ENCODE measurements at regions not wholly inside any gene's neighbourhood (a gene's known extent, or its start where the extent isn't known, plus 50 kb on each side); places are given as distances from the start of the nearest gene placed in this dataset.

DNA sequence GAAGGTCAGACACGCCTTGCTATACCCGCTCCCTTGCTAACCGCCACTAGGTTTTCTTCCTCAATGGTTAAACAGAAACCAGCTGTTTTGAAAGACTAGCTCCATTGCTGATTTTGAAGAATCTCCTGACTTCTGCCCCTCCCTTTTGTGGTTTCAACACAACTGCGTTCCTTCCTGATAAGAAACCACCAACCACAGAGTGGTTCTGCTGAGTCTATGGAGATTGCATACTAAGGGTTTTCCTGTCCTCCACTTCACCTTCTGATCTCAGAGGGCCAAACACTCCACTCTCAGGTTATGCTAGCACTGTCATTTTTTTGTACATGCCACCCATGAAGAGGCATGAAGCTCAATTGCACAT lies 207.9 kb downstream of the MYLK4 start:
- H4K12ac ChIP-seq (ENCODE audit: low read depth, low read length), result no peak overlapping the region
- no peak overlapping the region for H3K23ac ChIP-seq (ENCODE audit: low read length)
- no peak overlapping the region for H2BK120ac ChIP-seq (ENCODE audit: insufficient read depth, low read length, poor library complexity)
- no peak overlapping the region for H4K8ac ChIP-seq (ENCODE audit: low read depth, low read length)
- no peak overlapping the region for H3K27ac ChIP-seq (ENCODE audit: low read depth, low read length)
- H3K4ac ChIP-seq (ENCODE audit: low read depth, low read length), result no peak overlapping the region
- DNase-seq, result peak; percentile 79 to 90
- no peaks in the 10 kb centered on the region for H3K79me1 ChIP-seq (ENCODE audit: low read length)
- no peak overlapping the region for H3K4me3 ChIP-seq (ENCODE audit: low read depth, low read length)
- H2AK5ac ChIP-seq (ENCODE audit: low read length), result no peak overlapping the region
- no peaks in the 10 kb centered on the region for H3K36me3 ChIP-seq (ENCODE audit: control insufficient read depth in 1 of 2, insufficient read depth in 2 of 2, low read length in 2 of 2)
- H2AFZ ChIP-seq (ENCODE audit: insufficient read depth, low read length, poor library complexity), result no peak overlapping the region
- H3K27me3 ChIP-seq (ENCODE audit: insufficient read depth, low read length), result no peaks in the 10 kb centered on the region
- no peak overlapping the region for H3K14ac ChIP-seq (ENCODE audit: low read length)
- H4K91ac ChIP-seq (ENCODE audit: low read depth, low read length), result no peak overlapping the region
- no peak overlapping the region for H3K4me2 ChIP-seq (ENCODE audit: low read length)
- no peak overlapping the region for H3K9ac ChIP-seq (ENCODE audit: low read length)
- peaks cover 4% of the 10 kb centered on the region for H3K9me3 ChIP-seq (ENCODE audit: insufficient read depth, low read depth, low read length)
- H2BK5ac ChIP-seq (ENCODE audit: low read depth, low read length, poor library complexity), result no peak overlapping the region
- no peak overlapping the region for H2BK12ac ChIP-seq (ENCODE audit: low read length)
- peaks cover 4 to 6% of the 10 kb centered on the region in 2 experiments for H3K4me1 ChIP-seq (ENCODE audit: control insufficient read depth in 1 of 2, insufficient read depth in 2 of 2, low read length in 2 of 2)
- WGBS (ENCODE audit: extremely low coverage, insufficient coverage, insufficient read length), result no CpG with 5 or more reads among the region's 4 CpGs
- no peaks in the 10 kb centered on the region for H3K79me2 ChIP-seq (ENCODE audit: control insufficient read depth, insufficient read depth, low read length, poor library complexity)
- H3K18ac ChIP-seq (ENCODE audit: low read length), result no peak overlapping the region

- H3K27ac ChIP-seq (ENCODE audit: low read depth, low read length), result no peak overlapping the region
- H3K14ac ChIP-seq (ENCODE audit: low read length), result no peak overlapping the region
- H3K79me1 ChIP-seq (ENCODE audit: low read length), result no peaks in the 10 kb centered on the region
- H3K18ac ChIP-seq (ENCODE audit: low read length), result no peak overlapping the region
- H4K8ac ChIP-seq (ENCODE audit: low read depth, low read length), result no peak overlapping the region
- no peaks in the 10 kb centered on the region for H3K27me3 ChIP-seq (ENCODE audit: insufficient read depth, low read length)
- H3K9ac ChIP-seq (ENCODE audit: low read length), result no peak overlapping the region
- H3K4me2 ChIP-seq (ENCODE audit: low read length), result no peak overlapping the region
- no peak overlapping the region for H4K12ac ChIP-seq (ENCODE audit: low read depth, low read length)
- H3K23ac ChIP-seq (ENCODE audit: low read length), result no peak overlapping the region
- peak in 1 of 2 donors; percentile 45 for DNase-seq
- H2BK5ac ChIP-seq (ENCODE audit: low read depth, low read length, poor library complexity), result no peak overlapping the region
- no peaks in the 10 kb centered on the region for H3K79me2 ChIP-seq (ENCODE audit: control insufficient read depth, insufficient read depth, low read length, poor library complexity)
- H2AK5ac ChIP-seq (ENCODE audit: low read length), result no peak overlapping the region
- H2AFZ ChIP-seq (ENCODE audit: insufficient read depth, low read length, poor library complexity), result no peak overlapping the region
- H3K4ac ChIP-seq (ENCODE audit: low read depth, low read length), result no peak overlapping the region
- H4K91ac ChIP-seq (ENCODE audit: low read depth, low read length), result no peak overlapping the region
- H2BK12ac ChIP-seq (ENCODE audit: low read length), result no peak overlapping the region
- no peak overlapping the region for H2BK120ac ChIP-seq (ENCODE audit: insufficient read depth, low read length, poor library complexity)
- H3K36me3 ChIP-seq (ENCODE audit: control insufficient read depth in 1 of 2, insufficient read depth in 2 of 2, low read length in 2 of 2), result no peaks in the 10 kb centered on the region
- no CpG with 5 or more reads among the region's 8 CpGs for WGBS (ENCODE audit: extremely low coverage, insufficient coverage, insufficient read length)
- H3K4me1 ChIP-seq (ENCODE audit: control insufficient read depth in 1 of 2, insufficient read depth in 2 of 2, low read length in 2 of 2), result peaks cover 4 to 6% of the 10 kb centered on the region in 2 experiments
- no peak overlapping the region for H3K4me3 ChIP-seq (ENCODE audit: low read depth, low read length)
- peaks cover 2% of the 10 kb centered on the region for H3K9me3 ChIP-seq (ENCODE audit: insufficient read depth, low read depth, low read length)
Observed at GRCh38 chr6:2542101-2542857, 208.4 kb downstream of the MYLK4 start.

DNA sequence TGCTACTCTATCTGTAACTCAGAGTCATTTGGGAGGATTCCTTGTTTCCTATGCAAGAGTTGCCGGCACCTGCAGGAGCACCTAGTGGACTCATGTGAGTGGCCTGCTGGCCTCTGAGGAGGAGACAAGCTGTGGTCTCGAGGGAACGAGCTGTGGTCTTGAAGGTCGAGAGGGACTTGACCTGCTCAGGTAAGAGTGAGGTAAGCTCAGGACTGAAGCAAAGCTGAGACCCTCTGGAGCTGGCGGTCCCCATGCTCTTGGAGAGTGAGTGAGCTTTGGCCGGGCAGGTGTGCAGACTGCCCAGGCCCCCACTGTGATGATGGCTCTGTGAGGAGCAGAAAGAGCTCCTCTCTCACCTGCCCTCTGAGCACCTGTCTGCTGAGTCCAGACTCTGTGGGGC lies 214.3 kb downstream of the MYLK4 start:
- H3K23ac ChIP-seq (ENCODE audit: low read length), result no peak overlapping the region
- no peak overlapping the region for H3K18ac ChIP-seq (ENCODE audit: low read length)
- no peak overlapping the region for H2BK5ac ChIP-seq (ENCODE audit: low read depth, low read length, poor library complexity)
- H3K27ac ChIP-seq (ENCODE audit: low read depth, low read length), result no peak overlapping the region
- H3K36me3 ChIP-seq (ENCODE audit: control insufficient read depth in 1 of 2, insufficient read depth in 2 of 2, low read length in 2 of 2), result no peaks in the 10 kb centered on the region
- no peaks in the 10 kb centered on the region for H3K9me3 ChIP-seq (ENCODE audit: insufficient read depth, low read depth, low read length)
- H2AFZ ChIP-seq (ENCODE audit: insufficient read depth, low read length, poor library complexity), result no peak overlapping the region
- H4K91ac ChIP-seq (ENCODE audit: low read depth, low read length), result no peak overlapping the region
- no peak overlapping the region for H3K9ac ChIP-seq (ENCODE audit: low read length)
- no peak overlapping the region for H3K4ac ChIP-seq (ENCODE audit: low read depth, low read length)
- no peak overlapping the region for H2BK12ac ChIP-seq (ENCODE audit: low read length)
- no peak overlapping the region for H2BK120ac ChIP-seq (ENCODE audit: insufficient read depth, low read length, poor library complexity)
- no peaks in the 10 kb centered on the region for H3K4me1 ChIP-seq (ENCODE audit: control insufficient read depth in 1 of 2, insufficient read depth in 2 of 2, low read length in 2 of 2)
- H3K4me2 ChIP-seq (ENCODE audit: low read length), result no peak overlapping the region
- no peak for DNase-seq
- H3K27me3 ChIP-seq (ENCODE audit: insufficient read depth, low read length), result no peaks in the 10 kb centered on the region
- H3K79me2 ChIP-seq (ENCODE audit: control insufficient read depth, insufficient read depth, low read length, poor library complexity), result no peaks in the 10 kb centered on the region
- H3K79me1 ChIP-seq (ENCODE audit: low read length), result no peaks in the 10 kb centered on the region
- WGBS (ENCODE audit: extremely low coverage, insufficient coverage, insufficient read length), result no CpG with 5 or more reads among the region's 6 CpGs
- no peak overlapping the region for H3K14ac ChIP-seq (ENCODE audit: low read length)
- H3K4me3 ChIP-seq (ENCODE audit: low read depth, low read length), result no peak overlapping the region
- H4K8ac ChIP-seq (ENCODE audit: low read depth, low read length), result no peak overlapping the region
- H2AK5ac ChIP-seq (ENCODE audit: low read length), result no peak overlapping the region
- H4K12ac ChIP-seq (ENCODE audit: low read depth, low read length), result no peak overlapping the region

GRCh38 chr6:2535506-2535905 lies 215.2 kb downstream of the MYLK4 start:
- no peak for DNase-seq
- Histone ChIP-seq H3K4me1 (ENCODE audit: control insufficient read depth in 1 of 2, insufficient read depth in 2 of 2, low read length in 2 of 2) (no peaks in the 10 kb centered on the region), H3K4me3 (ENCODE audit: low read depth, low read length) (no peak overlapping the region), H3K18ac (ENCODE audit: low read length) (no peak overlapping the region), H3K36me3 (ENCODE audit: control insufficient read depth in 1 of 2, insufficient read depth in 2 of 2, low read length in 2 of 2) (no peaks in the 10 kb centered on the region), H3K79me1 (ENCODE audit: low read length) (no peaks in the 10 kb centered on the region), H2AK5ac (ENCODE audit: low read length) (no peak overlapping the region), H4K91ac (ENCODE audit: low read depth, low read length) (no peak overlapping the region), H3K9ac (ENCODE audit: low read length) (no peak overlapping the region), H3K27me3 (ENCODE audit: insufficient read depth, low read length) (no peaks in the 10 kb centered on the region), H3K27ac (ENCODE audit: low read depth, low read length) (no peak overlapping the region), H2BK12ac (ENCODE audit: low read length) (no peak overlapping the region), H2BK5ac (ENCODE audit: low read depth, low read length, poor library complexity) (no peak overlapping the region), H3K23ac (ENCODE audit: low read length) (no peak overlapping the region), H3K14ac (ENCODE audit: low read length) (no peak overlapping the region), H2AFZ (ENCODE audit: insufficient read depth, low read length, poor library complexity) (no peak overlapping the region), H2BK120ac (ENCODE audit: insufficient read depth, low read length, poor library complexity) (no peak overlapping the region), H3K9me3 (ENCODE audit: insufficient read depth, low read depth, low read length) (no peaks in the 10 kb centered on the region), H4K12ac (ENCODE audit: low read depth, low read length) (no peak overlapping the region), H3K4ac (ENCODE audit: low read depth, low read length) (no peak overlapping the region), H3K79me2 (ENCODE audit: control insufficient read depth, insufficient read depth, low read length, poor library complexity) (no peaks in the 10 kb centered on the region), H4K8ac (ENCODE audit: low read depth, low read length) (no peak overlapping the region), H3K4me2 (ENCODE audit: low read length) (no peak overlapping the region)
- no CpG with 5 or more reads among the region's 8 CpGs for WGBS (ENCODE audit: extremely low coverage, insufficient coverage, insufficient read length)
